ENCODE measurements at regions not wholly inside any gene's neighbourhood (a gene's known extent, or its start where the extent isn't known, plus 50 kb on each side); places are given as distances from the start of the nearest gene placed in this dataset.
A peak's percentile ranks its signal among the peaks of the same experiment; 100 is the strongest.

DNA sequence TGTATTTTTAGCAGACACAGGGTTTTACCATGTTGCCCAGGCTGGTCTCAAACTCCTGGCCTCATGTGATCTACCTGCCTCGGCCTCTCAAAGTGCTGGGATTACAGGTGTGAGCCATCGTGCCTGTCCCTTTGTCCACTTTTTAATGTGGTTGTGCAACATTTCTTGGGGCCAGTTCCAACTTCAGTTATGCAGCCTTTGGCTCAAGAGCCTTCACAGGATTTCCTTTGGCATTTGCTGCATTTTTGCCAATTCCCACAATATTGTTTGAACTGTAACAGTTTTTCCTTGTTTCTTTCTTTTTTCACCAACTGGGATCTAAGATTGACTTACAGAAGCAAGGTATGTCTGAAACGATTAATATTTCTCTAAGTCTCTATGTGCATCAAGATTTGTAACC is 63.6 kb downstream of the EDN1 start:
- H3K4me3 ChIP-seq = no peak overlapping the region
- no peaks in the 10 kb centered on the region for H3K27me3 ChIP-seq
- no peak overlapping the region for H3K4me3 Mint-ChIP-seq
- peaks cover 10% of the 10 kb centered on the region for H3K9me3 Mint-ChIP-seq
- H4K20me1 ChIP-seq (ENCODE audit: low read depth) = no peaks in the 10 kb centered on the region
- H3K4me1 ChIP-seq = peaks cover 23% of the 10 kb centered on the region
- DNase-seq (ENCODE audit: low spot score) = no peak
- H3K27ac Mint-ChIP-seq = no peak overlapping the region
- no peaks in the 10 kb centered on the region for H3K9me3 ChIP-seq (ENCODE audit: low read depth)
- TF ChIP-seq, protein P1, sequence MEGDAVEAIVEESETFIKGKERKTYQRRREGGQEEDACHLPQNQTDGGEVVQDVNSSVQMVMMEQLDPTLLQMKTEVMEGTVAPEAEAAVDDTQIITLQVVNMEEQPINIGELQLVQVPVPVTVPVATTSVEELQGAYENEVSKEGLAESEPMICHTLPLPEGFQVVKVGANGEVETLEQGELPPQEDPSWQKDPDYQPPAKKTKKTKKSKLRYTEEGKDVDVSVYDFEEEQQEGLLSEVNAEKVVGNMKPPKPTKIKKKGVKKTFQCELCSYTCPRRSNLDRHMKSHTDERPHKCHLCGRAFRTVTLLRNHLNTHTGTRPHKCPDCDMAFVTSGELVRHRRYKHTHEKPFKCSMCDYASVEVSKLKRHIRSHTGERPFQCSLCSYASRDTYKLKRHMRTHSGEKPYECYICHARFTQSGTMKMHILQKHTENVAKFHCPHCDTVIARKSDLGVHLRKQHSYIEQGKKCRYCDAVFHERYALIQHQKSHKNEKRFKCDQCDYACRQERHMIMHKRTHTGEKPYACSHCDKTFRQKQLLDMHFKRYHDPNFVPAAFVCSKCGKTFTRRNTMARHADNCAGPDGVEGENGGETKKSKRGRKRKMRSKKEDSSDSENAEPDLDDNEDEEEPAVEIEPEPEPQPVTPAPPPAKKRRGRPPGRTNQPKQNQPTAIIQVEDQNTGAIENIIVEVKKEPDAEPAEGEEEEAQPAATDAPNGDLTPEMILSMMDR (IDR thresholded peaks at IDR 0.05) = no peak
- TF ChIP-seq EZH2phosphoT487 (IDR thresholded peaks at IDR 0.05) (no peak), EZH2 (IDR thresholded peaks at IDR 0.05) (no peak)
- H3K79me2 ChIP-seq (ENCODE audit: low read depth) = no peaks in the 10 kb centered on the region
- H3K27ac ChIP-seq = no peak overlapping the region
- no peaks in the 10 kb centered on the region for H3K36me3 ChIP-seq
- H3K36me3 Mint-ChIP-seq = no peaks in the 10 kb centered on the region
- no peaks in the 10 kb centered on the region for H3F3A ChIP-seq (ENCODE audit: low read depth)
- H2AFZ ChIP-seq (replicated peaks) = no peak overlapping the region
- no peaks in the 10 kb centered on the region for H3K27me3 Mint-ChIP-seq (ENCODE audit: insufficient read depth, low read depth)
- no peak overlapping the region for H3K4me2 ChIP-seq
- H3K4me1 Mint-ChIP-seq = peaks cover 10% of the 10 kb centered on the region
- H3K9ac ChIP-seq = no peak overlapping the region

DNA sequence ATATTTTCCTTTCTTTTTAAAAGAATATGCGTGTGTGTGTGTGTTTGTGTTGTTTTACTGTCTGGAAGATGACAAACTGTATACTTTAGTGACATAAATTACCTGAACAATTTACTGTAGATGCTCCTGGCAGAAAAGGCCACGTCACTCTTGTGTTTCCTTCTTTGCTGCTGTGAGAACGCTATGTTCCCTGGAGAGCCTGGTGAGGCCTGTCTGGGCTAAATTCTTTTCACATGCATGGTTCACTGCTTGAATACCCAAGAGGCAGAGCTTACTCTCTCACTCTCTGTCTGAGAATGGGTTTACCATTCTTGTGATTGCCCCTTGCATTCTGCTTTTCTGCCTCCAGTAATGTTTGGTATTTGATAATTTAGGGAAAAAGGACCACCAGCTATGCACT is 64.3 kb downstream of the EDN1 start:
- H3K79me2 ChIP-seq (ENCODE audit: low read depth) = no peaks in the 10 kb centered on the region
- H3K27me3 Mint-ChIP-seq (ENCODE audit: insufficient read depth, low read depth) = no peaks in the 10 kb centered on the region
- H3K36me3 Mint-ChIP-seq = no peaks in the 10 kb centered on the region
- H3K9me3 Mint-ChIP-seq = peaks cover 10% of the 10 kb centered on the region
- H3K27me3 ChIP-seq = no peaks in the 10 kb centered on the region
- no peak overlapping the region for H3K4me3 Mint-ChIP-seq
- no peak overlapping the region for H3K27ac Mint-ChIP-seq
- peaks cover 20% of the 10 kb centered on the region for H3K4me1 ChIP-seq
- DNase-seq (ENCODE audit: low spot score) = peak; percentile 66
- no peak overlapping the region for H3K9ac ChIP-seq
- H3K4me2 ChIP-seq = peak overlapping the region; percentile 32
- H4K20me1 ChIP-seq (ENCODE audit: low read depth) = no peaks in the 10 kb centered on the region
- H3K4me3 ChIP-seq = no peak overlapping the region
- H3K36me3 ChIP-seq = no peaks in the 10 kb centered on the region
- no peak overlapping the region for H3K27ac ChIP-seq
- H3K4me1 Mint-ChIP-seq = peaks cover 10% of the 10 kb centered on the region
- H3K9me3 ChIP-seq (ENCODE audit: low read depth) = no peaks in the 10 kb centered on the region
- H2AFZ ChIP-seq (replicated peaks) = no peak overlapping the region
- no peak for TF ChIP-seq EZH2 (IDR thresholded peaks at IDR 0.05)
- no peak for TF ChIP-seq EZH2phosphoT487 (IDR thresholded peaks at IDR 0.05)
- TF ChIP-seq, protein P1 (IDR thresholded peaks at IDR 0.05) = no peak
- no peaks in the 10 kb centered on the region for H3F3A ChIP-seq (ENCODE audit: low read depth)

GRCh38 chr6:12355354-12355753 is 65.2 kb downstream of the EDN1 start:
- Mint-ChIP-seq H3K27ac (no peak overlapping the region), H3K4me3 (no peak overlapping the region), H3K27me3 (ENCODE audit: insufficient read depth, low read depth) (no peaks in the 10 kb centered on the region), H3K36me3 (no peaks in the 10 kb centered on the region), H3K4me1 (peaks cover 10% of the 10 kb centered on the region), H3K9me3 (peaks cover 10% of the 10 kb centered on the region)
- Histone ChIP-seq H3K4me3 (no peak overlapping the region), H2AFZ (replicated peaks) (no peak overlapping the region), H3F3A (ENCODE audit: low read depth) (no peaks in the 10 kb centered on the region), H3K4me2 (peak overlapping the region; percentile 32), H3K9me3 (ENCODE audit: low read depth) (no peaks in the 10 kb centered on the region), H3K27me3 (no peaks in the 10 kb centered on the region), H3K27ac (no peak overlapping the region), H4K20me1 (ENCODE audit: low read depth) (no peaks in the 10 kb centered on the region), H3K79me2 (ENCODE audit: low read depth) (no peaks in the 10 kb centered on the region), H3K4me1 (peaks cover 17% of the 10 kb centered on the region), H3K9ac (no peak overlapping the region), H3K36me3 (no peaks in the 10 kb centered on the region)
- no peak for TF ChIP-seq EZH2phosphoT487 (IDR thresholded peaks at IDR 0.05)
- TF ChIP-seq, protein P1 (IDR thresholded peaks at IDR 0.05) = no peak
- TF ChIP-seq EZH2 (IDR thresholded peaks at IDR 0.05) = no peak
- no peak for DNase-seq (ENCODE audit: low spot score)
